Stimulated activated CD4-positive, alpha-beta T cell treated with anti-CD3 and anti-CD28 coated beads, TNF-alpha, amount 100 ng/mL, for 4 hours (primary cell): ENCODE measurements at regions not wholly inside any gene's neighbourhood (a gene's known extent, or its start where the extent isn't known, plus 50 kb on each side); places are given as distances from the start of the nearest gene placed in this dataset.

Source experiments
- DNase-seq, 3 experiments: peaks; one replicate each; pipeline ENCODE4 v3.0.0-alpha.2; 2020; ENCODE audit warnings: low read depth in 3 of 3

DNA sequence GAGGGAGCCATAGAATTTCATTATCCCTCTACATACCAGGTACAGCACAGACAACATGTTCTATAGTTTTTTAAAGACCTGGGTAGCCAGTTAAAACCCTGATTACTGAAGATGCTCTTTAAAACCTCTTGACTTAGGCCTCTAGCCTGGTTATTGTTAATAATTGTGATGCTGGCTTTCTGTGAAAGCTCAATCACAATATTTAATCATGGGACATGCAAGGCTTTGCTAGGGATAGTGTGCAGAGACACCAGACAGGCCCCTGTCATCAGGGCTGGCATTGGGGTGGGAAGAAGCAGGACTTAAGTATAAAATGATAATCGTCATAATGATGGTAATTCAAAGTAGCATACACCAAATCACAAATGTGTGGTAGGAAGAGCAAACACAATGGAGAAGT is 274.4 kb downstream of the PTBP2 start:
- DNase-seq = no peak

DNA sequence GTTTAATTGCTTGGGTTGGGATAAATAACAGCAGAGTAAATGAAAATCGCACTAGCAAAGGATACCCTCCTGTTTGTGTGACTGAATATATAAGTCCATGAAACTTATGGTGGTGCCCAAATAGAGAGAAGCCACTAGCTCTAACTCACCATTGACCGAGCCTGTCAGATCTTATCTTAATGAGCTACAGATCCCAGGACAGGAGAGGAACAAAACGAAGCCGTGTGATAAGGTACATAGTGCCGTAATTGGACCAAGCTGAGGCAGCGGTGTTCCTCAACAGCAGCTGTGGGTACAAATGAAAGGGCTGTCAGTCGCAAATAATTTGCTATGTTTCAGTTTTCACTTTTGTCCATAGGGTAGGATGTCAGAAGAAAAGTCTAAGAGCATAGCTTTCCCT is 276.1 kb downstream of the PTBP2 start:
- DNase-seq = no peak

DNA sequence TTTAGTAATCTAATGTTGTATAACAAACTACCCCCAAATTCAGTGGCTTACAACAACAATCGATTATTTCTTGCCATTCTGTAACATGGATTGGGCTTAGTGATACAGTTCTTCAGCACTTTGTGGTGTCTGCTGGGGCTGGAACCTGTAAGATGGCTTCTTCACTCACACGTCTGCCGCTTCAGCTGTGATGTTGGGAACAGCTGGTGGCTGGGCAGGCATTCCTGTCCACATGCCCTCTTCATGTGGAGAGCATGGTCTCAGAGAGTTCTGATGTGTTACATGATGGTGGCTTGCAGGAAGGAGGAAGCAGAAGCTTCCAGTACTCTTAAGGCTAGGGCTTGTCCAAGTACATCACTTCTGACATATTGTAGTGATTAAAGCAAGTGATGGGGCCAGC is 276.9 kb downstream of the PTBP2 start:
- no peak for DNase-seq

DNA sequence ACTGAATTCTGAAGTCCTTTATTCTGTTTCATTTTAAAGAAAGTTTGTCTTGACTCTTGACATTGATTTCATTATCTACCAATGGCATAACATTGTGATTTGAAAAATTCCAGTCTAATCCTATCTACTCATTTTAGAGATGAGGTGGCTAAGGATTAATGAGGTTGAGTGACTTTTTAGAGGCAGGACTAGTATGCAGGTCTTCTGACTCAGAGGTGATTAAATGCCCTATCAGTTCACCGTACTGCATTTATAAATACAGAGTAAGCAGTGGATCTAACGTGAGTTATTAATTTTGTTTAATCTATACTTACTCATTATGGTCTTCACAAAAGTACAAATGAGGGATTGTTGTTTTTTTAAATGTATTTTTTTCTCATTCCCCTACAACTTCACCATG is 277.6 kb downstream of the PTBP2 start:
- DNase-seq = no peak

DNA sequence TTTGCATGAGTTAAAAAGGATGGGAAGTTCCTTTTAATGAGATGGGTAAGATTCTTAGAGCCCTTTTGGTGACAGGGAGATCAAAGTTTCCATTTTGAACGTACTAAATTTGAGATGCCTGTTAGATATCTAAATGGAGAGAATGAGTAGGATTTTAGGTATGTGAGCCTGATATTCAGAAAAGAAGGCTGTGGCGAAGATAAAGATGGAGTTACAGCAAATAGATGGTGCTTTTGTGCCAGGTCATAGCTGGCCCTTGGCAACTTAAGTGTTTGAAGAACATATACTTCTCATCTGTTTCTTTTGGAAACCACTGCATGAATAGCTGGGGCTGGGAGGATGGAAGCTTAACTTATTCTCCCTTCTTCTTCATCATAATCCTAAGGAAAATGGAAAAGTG is 282.5 kb downstream of the PTBP2 start:
- no peak for DNase-seq

DNA sequence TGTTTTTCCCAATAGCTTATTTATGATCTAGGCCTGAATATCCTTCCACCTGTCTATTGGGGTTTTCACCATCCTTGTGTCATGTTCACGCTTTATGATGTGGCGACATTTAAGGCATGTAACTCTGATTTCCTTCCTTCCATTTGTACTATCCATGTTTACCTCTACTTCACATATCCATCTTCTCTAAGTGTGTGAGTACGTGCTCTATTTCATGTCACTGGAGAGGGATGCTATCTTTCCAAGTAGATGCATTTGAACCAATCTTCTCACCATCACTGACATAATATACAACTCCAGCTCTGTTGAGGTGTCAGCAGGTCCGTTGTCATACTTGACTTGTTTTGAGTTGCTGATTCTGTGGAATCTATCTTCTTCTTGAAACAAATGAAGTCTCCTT is 283.2 kb downstream of the PTBP2 start:
- DNase-seq = no peak

DNA sequence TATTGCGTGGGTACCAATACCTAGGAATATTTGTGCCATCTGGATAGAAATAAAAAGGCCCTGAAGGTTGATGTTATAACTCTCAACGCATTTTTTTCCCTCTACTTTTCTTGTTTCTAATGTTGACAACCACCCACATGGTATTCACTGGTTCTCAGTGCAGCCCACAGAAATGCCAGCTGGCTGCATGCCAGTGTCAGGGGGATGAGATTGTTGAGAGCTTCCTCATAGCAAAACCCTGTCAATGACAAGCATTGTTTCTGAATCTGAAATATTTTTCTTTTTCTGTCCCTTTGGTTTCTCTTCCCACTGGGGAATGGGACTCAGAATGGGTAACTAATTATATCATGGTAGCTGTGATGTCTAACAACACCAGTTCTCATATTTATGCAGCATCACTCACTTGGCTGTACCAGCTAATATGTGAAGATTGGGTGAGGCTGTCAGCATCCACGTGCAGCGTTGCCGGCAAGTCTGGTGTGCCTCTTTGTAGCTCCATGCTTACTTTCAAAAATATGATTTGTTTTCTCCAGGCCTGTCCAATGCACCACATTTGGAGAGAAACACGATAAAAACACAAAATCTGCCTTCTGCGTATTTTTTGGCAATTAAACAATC is 284.6 kb downstream of the PTBP2 start:
- DNase-seq = no peak

DNA sequence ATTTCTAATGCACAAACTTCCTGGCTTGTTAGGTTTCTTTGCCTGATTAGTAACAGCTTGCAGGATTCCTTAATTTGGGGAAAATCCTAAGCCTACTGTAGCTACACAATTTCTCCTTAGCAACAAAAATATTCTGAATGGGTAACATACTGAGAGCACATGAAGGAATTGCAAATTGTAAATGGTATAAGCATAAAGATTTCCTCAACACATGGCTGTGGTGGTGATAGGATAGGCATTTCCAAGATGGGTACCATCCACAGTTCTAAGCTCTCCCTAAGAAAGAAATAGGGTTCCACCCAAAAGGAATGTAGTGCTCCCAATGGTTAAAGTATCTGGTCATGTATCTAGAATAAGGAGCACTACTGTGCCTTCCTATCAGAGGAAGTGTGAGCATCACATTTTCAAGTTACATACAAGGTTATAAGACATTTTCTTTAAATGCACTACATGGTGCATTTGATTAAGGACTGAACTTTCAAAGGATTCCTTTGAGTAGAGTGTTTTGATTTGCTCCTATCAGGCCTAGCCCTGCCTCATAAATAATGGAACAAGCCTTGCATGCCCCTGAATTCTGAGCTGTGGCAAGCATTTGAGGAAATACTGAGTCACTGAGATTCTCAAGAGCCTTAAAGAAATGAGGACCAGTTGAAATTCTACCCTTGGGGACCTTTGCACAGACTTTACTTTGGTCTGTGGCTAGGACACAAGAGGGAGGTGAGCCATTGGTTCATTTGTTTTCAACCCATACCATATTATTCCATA is 286.4 kb downstream of the PTBP2 start:
- DNase-seq = no peak

DNA sequence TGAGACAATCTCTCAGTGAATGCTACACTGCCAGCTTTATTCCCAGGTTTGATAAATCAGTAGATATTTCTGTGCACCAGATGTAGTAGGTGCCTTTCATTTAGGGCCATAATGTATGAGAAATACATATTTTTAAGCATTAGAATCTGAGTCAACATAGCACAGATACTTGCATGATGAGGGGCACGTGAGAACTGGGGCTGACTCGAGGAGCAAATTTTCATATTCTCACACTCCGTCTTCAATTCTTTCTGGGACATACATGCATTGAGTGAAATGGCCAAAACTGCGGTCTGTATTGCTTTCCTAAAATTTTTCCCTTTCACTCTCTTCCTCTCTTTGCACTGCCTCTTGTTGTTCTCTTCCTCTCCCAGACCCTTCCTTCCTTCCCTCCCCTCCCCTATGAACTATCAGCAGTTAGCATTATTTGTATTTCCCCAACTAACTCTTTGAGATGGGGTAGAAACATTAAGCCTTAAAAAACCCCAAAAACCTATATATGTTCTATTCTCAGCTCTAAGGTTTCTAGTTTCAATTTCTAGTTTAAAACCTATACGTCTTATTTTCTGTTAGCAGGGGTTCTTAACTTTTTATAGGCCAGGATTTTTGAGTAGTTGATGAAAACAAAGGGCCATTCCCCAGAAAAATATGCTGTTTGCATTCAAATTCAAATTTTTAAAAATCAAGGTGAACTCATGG is 289.1 kb downstream of the PTBP2 start:
- no peak for DNase-seq

DNA sequence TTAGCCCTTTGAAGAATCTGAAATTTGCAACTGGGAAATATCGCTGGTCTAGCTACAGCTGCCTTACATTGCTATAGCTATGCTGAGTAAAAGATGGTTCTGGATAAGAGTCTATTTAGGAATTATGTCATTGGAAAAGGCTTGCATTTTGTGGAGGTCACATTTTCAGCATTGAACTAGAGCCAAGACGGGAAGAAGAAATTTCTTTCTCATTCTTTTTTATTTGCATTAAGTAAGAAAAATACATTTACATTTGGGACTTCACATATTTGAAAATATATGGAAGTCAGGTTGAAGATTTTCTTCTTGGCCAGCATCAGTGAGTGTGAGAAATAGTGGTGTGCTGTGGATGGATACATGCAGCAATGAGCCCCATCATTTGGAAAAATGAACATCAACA is 291.6 kb downstream of the PTBP2 start:
- DNase-seq = no peak

DNA sequence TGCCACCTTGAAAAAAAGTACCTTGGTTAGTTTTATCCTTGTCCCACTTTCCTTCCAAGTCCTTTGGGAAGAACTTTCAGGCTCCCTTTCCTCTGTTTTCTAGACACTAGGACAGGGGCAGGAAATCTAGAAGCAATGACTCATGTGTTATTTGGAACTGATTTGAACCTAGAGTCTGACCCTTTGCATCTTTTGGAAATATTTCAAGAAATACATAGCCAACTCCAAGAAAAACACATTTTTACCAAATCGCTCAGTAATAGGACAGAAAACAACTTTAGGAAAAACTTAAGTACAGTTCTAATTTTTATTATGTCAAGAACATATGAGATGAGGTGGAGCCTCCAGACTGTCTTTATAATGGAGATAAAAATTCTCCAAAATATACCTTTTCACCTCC is 292.4 kb downstream of the PTBP2 start:
- no peak for DNase-seq

DNA sequence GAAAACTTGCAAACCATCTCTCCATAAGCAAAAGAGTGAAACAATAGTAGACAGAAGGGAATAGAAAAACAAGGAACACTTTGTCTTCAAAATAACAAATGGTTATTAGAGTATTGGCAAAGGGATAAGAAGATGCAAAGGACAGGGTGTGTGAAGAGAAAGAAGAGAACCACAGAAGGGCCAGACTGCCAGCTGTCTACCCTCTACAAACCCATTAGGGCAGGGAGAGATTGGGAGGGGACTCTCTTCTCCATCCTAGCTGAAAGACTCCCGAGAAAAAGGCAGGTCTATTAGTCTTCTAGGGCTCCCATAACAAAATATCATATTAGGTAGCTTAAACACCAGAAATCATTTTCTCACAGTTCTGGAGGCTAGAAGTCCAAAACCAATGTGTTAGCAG is 292.8 kb downstream of the PTBP2 start:
- DNase-seq = no peak

DNA sequence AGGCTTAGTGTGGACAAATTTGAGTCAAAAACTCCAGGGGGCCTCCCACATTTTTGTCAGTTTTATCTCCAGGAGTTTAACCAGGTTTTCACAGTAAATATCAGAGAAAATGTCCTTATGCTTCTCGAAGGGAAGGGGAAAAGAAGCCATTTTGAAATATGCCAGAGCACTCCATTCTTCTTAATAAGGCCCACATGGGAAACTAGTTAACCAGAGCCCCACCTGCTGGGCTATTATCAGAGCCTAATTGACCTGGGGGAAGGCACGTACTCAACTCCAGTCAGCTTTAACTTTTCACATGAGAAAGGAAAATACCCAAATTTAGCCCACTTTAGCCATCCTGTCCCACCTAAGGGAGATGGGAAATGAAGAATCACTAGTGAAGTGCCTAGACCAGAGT is 296.3 kb downstream of the PTBP2 start:
- DNase-seq = no peak
